H9 (cell line): ENCODE measurements at regions not wholly inside any gene's neighbourhood (a gene's known extent, or its start where the extent isn't known, plus 50 kb on each side); places are given as distances from the start of the nearest gene placed in this dataset.

ENCODE experiments used
- DNase-seq: peaks from one replicate; pipeline ENCODE4 v3.0.0-alpha.2; 2017
- H2AFZ ChIP-seq: one replicate; pipeline ENCODE4 v1.6.1; 2013; ENCODE audit warnings: mild to moderate bottlenecking, low read length, control low read depth, moderate library complexity
- H2AK5ac ChIP-seq: 2 replicates; pipeline ENCODE4 v1.6.1; 2013; ENCODE audit warnings: low read length, control low read depth, mixed read lengths; ENCODE audit not compliant: insufficient read length
- H2BK120ac ChIP-seq: one replicate; pipeline ENCODE4 v1.6.1; 2013; ENCODE audit warnings: low read depth, mild to moderate bottlenecking, low read length, control low read depth, inconsistent platforms; ENCODE audit not compliant: poor library complexity, severe bottlenecking
- H2BK12ac ChIP-seq: 2 replicates; pipeline ENCODE4 v1.6.1; 2013; ENCODE audit warnings: low read length, control low read depth, mixed read lengths, low read depth; ENCODE audit not compliant: insufficient read length
- H2BK15ac ChIP-seq: 2 replicates; pipeline ENCODE4 v1.6.1; 2013; ENCODE audit warnings: low read depth, low read length, control low read depth
- H2BK20ac ChIP-seq: one replicate; pipeline ENCODE4 v1.6.1; 2013; ENCODE audit warnings: low read depth, mild to moderate bottlenecking, low read length, control low read depth, inconsistent platforms; ENCODE audit not compliant: poor library complexity, severe bottlenecking
- H2BK5ac ChIP-seq: 2 replicates; pipeline ENCODE4 v1.6.1; 2013; ENCODE audit warnings: low read length, control low read depth, mixed read lengths; ENCODE audit not compliant: insufficient read length
- H3K14ac ChIP-seq: 2 replicates; pipeline ENCODE4 v1.6.1; 2013; ENCODE audit warnings: low read length, control low read depth; ENCODE audit not compliant: insufficient read depth
- H3K18ac ChIP-seq: 2 replicates; pipeline ENCODE4 v1.6.1; 2013; ENCODE audit warnings: low read depth, mild to moderate bottlenecking, mixed read lengths, low read length, control low read depth; ENCODE audit not compliant: insufficient read length
- H3K23ac ChIP-seq: 2 replicates; pipeline ENCODE4 v1.6.1; 2013; ENCODE audit warnings: low read length, control low read depth, mixed read lengths, low read depth; ENCODE audit not compliant: insufficient read length
- H3K23me2 ChIP-seq: 2 replicates; pipeline ENCODE4 v1.6.1; 2013; ENCODE audit warnings: low read depth, mild to moderate bottlenecking, mixed read lengths, low read length, control low read depth; ENCODE audit not compliant: insufficient read length, poor library complexity, severe bottlenecking
- H3K27ac ChIP-seq: 2 replicates; pipeline ENCODE4 v1.5.1; 2013; ENCODE audit warnings: low read length, control low read depth, mixed read lengths, low read depth; ENCODE audit not compliant: insufficient read length
- H3K27me3 ChIP-seq: 2 replicates; pipeline ENCODE4 v1.6.1; 2013; ENCODE audit warnings: low read length, control low read depth, inconsistent platforms; ENCODE audit not compliant: insufficient read depth
- H3K4ac ChIP-seq: 2 replicates; pipeline ENCODE4 v1.6.1; 2013; ENCODE audit warnings: low read depth, mild to moderate bottlenecking, control low read depth, inconsistent platforms, low read length, moderate library complexity
- H3K4me1 ChIP-seq: 2 replicates; pipeline ENCODE4 v1.6.1; 2013; ENCODE audit warnings: low read length, control low read depth, inconsistent platforms; ENCODE audit not compliant: insufficient read depth
- H3K4me2 ChIP-seq: 2 replicates; pipeline ENCODE4 v1.6.1; 2013; ENCODE audit warnings: low read length, control low read depth, mixed read lengths; ENCODE audit not compliant: insufficient read length, insufficient read depth
- H3K56ac ChIP-seq: 2 replicates; pipeline ENCODE4 v1.6.1; 2013; ENCODE audit warnings: low read depth, mild to moderate bottlenecking, mixed read lengths, low read length, control low read depth; ENCODE audit not compliant: insufficient read length
- H3K79me1 ChIP-seq: 2 replicates; pipeline ENCODE4 v1.6.1; 2013; ENCODE audit warnings: low read depth, mild to moderate bottlenecking, moderate library complexity, low read length, control low read depth, inconsistent platforms; ENCODE audit not compliant: insufficient read depth, poor library complexity, severe bottlenecking
- H3K79me2 ChIP-seq: 2 replicates; pipeline ENCODE4 v1.6.1; 2013; ENCODE audit warnings: low read length, control low read depth, inconsistent platforms; ENCODE audit not compliant: insufficient read depth
- H3K9ac ChIP-seq: 2 replicates; pipeline ENCODE4 v1.6.1; 2013; ENCODE audit warnings: low read length, control low read depth, mixed read lengths; ENCODE audit not compliant: insufficient read length; ENCODE audit errors: extremely low read depth
- H3K9me3 ChIP-seq: one replicate; pipeline ENCODE4 v1.6.1; 2013; ENCODE audit warnings: low read depth, low read length, inconsistent platforms; ENCODE audit not compliant: control insufficient read depth
- H3T11ph ChIP-seq: one replicate; pipeline ENCODE4 v1.6.1; 2013; ENCODE audit warnings: mild to moderate bottlenecking, low read length, control low read depth, inconsistent platforms
- H4K20me1 ChIP-seq: one replicate; pipeline ENCODE4 v1.6.1; 2013; ENCODE audit not compliant: control insufficient read depth, insufficient read length, insufficient read depth
- H4K5ac ChIP-seq: 2 replicates; pipeline ENCODE4 v1.6.1; 2013; ENCODE audit warnings: low read depth, mild to moderate bottlenecking, mixed read lengths, low read length, control low read depth; ENCODE audit not compliant: insufficient read length
- H4K8ac ChIP-seq: replicated peaks from 2 replicates; pipeline ENCODE4 v1.6.1; 2013; ENCODE audit warnings: low read length, control low read depth, mixed read lengths, low read depth; ENCODE audit not compliant: insufficient read length
- H4K91ac ChIP-seq: 2 replicates; pipeline ENCODE4 v1.6.1; 2013; ENCODE audit warnings: low read depth, mild to moderate bottlenecking, moderate library complexity, mixed read lengths, low read length, control low read depth; ENCODE audit not compliant: insufficient read length
- H3K27ac Mint-ChIP-seq, 3 experiments: 2 replicates in 2 of 3; 3 replicates in 1 of 3; pipeline ENCODE4 v1.8.0; 2020 to 2021; ENCODE audit warnings: mixed read lengths in 3 of 3, mild to moderate bottlenecking in 1 of 3, moderate library complexity in 1 of 3
- H3K27me3 Mint-ChIP-seq: 2 replicates; pipeline ENCODE4 v1.8.0; 2021; ENCODE audit warnings: low read depth, mild to moderate bottlenecking, moderate library complexity, mixed read lengths
- H3K36me3 Mint-ChIP-seq, 3 experiments: 2 replicates in 2 of 3; 3 replicates in 1 of 3; pipeline ENCODE4 v1.8.0; 2020 to 2021; ENCODE audit warnings: low read depth in 3 of 3, mixed read lengths in 3 of 3; ENCODE audit not compliant: insufficient read depth in 1 of 3
- H3K4me1 Mint-ChIP-seq, 2 experiments: 2 replicates each; pipeline ENCODE4 v1.8.0; 2020; ENCODE audit warnings: mixed read lengths in 2 of 2
- H3K4me3 Mint-ChIP-seq, 2 experiments: 2 replicates in 1 of 2; 3 replicates in 1 of 2; pipeline ENCODE4 v1.8.0; 2020 to 2021; ENCODE audit warnings: mild to moderate bottlenecking in 2 of 2, mixed read lengths in 2 of 2, moderate library complexity in 1 of 2
- H3K9me3 Mint-ChIP-seq, 2 experiments: 2 replicates in 1 of 2; 3 replicates in 1 of 2; pipeline ENCODE4 v1.8.0; 2020; ENCODE audit warnings: mild to moderate bottlenecking in 2 of 2, mixed read lengths in 2 of 2, moderate library complexity in 1 of 2
- TF ChIP-seq, protein P1 (sequence below): fragments of 200-600 bp; sonication (generic); conservative IDR thresholded peaks from 3 replicates; pipeline ENCODE4 v1.8.0; 2021; ENCODE audit warnings: antibody characterized with exemption, mild to moderate bottlenecking

GRCh38 chr2:58655152-58655551 lies 414.0 kb upstream of the FANCL start:
- TF ChIP-seq, protein P1, sequence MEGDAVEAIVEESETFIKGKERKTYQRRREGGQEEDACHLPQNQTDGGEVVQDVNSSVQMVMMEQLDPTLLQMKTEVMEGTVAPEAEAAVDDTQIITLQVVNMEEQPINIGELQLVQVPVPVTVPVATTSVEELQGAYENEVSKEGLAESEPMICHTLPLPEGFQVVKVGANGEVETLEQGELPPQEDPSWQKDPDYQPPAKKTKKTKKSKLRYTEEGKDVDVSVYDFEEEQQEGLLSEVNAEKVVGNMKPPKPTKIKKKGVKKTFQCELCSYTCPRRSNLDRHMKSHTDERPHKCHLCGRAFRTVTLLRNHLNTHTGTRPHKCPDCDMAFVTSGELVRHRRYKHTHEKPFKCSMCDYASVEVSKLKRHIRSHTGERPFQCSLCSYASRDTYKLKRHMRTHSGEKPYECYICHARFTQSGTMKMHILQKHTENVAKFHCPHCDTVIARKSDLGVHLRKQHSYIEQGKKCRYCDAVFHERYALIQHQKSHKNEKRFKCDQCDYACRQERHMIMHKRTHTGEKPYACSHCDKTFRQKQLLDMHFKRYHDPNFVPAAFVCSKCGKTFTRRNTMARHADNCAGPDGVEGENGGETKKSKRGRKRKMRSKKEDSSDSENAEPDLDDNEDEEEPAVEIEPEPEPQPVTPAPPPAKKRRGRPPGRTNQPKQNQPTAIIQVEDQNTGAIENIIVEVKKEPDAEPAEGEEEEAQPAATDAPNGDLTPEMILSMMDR, result no peak

More at GRCh38 chr2:58655152-58655551, 414.0 kb upstream of the FANCL start:
- peaks cover 3 to 12% of the 10 kb centered on the region in 2 experiments; a peak in 3 of 4 replicates for H3K4me1 Mint-ChIP-seq
- H4K5ac ChIP-seq, result no peak overlapping the region
- H4K91ac ChIP-seq, result no peak overlapping the region
- no peak overlapping the region for H2BK15ac ChIP-seq
- no peaks in the 10 kb centered on the region for H3K23me2 ChIP-seq
- H3K23ac ChIP-seq, result no peak overlapping the region
- no peak overlapping the region for H3T11ph ChIP-seq
- no peak overlapping the region for H2BK20ac ChIP-seq
- H3K56ac ChIP-seq, result no peak overlapping the region
- no peaks in the 10 kb centered on the region for H4K20me1 ChIP-seq
- no peak overlapping the region for H3K9ac ChIP-seq
- no peaks in the 10 kb centered on the region for H3K27me3 Mint-ChIP-seq
- no peak overlapping the region for H3K4me2 ChIP-seq
- H2BK12ac ChIP-seq, result no peak overlapping the region
- no peaks in the 10 kb centered on the region for H3K4me1 ChIP-seq
- no peaks in the 10 kb centered on the region for H3K36me3 Mint-ChIP-seq
- H2BK5ac ChIP-seq, result no peak overlapping the region
- no peaks in the 10 kb centered on the region for H3K79me2 ChIP-seq
- no peak overlapping the region for H3K4me3 Mint-ChIP-seq
- H3K27ac ChIP-seq, result no peak overlapping the region
- no peaks in the 10 kb centered on the region for H3K9me3 Mint-ChIP-seq
- no peak overlapping the region for H3K4ac ChIP-seq
- H4K8ac ChIP-seq, result no peak overlapping the region
- no peak overlapping the region for H2BK120ac ChIP-seq
- H3K79me1 ChIP-seq, result no peaks in the 10 kb centered on the region
- H3K9me3 ChIP-seq, result no peaks in the 10 kb centered on the region
- no peaks in the 10 kb centered on the region for H3K27me3 ChIP-seq
- H3K27ac Mint-ChIP-seq, result no peak overlapping the region
- no peak for DNase-seq
- no peak overlapping the region for H3K18ac ChIP-seq
- no peak overlapping the region for H2AFZ ChIP-seq
- no peak overlapping the region for H2AK5ac ChIP-seq
- no peak overlapping the region for H3K14ac ChIP-seq
